CD4-positive, alpha-beta T cell (primary cell): ENCODE measurements at regions not wholly inside any gene's neighbourhood (a gene's known extent, or its start where the extent isn't known, plus 50 kb on each side); places are given as distances from the start of the nearest gene placed in this dataset.

Source experiments
- ATAC-seq: fragments of 200-7000 bp; cut with Tn5 transposase; one replicate; pipeline ENCODE4 v1.10.0; 2022; ENCODE audit warnings: mild to moderate bottlenecking; ENCODE audit not compliant: poor library complexity
- CTCF ChIA-PET: fragments of 350-600 bp; sonication (Branson Sonifier 250); formaldehyde crosslinking; loops from one replicate; lab custom pipeline; 2021; ENCODE audit warnings: antibody characterized with exemption, inconsistent platforms; lab: Charles Lee
- POLR2A ChIA-PET: fragments of 350-600 bp; sonication (Branson Sonifier 250); formaldehyde crosslinking; loops from one replicate; lab custom pipeline; 2021; ENCODE audit warnings: antibody characterized with exemption, inconsistent platforms; lab: Charles Lee
- DNase-seq, 14 experiments: peaks; one replicate each; pipeline ENCODE4 v3.0.0-alpha.2; 2013 to 2020; ENCODE audit warnings: mixed read lengths in 2 of 14
- H3K27ac ChIP-seq, 2 donors: one replicate each; pipeline versions ENCODE4 v1.5.1 to v1.7.0; 2013; ENCODE audit warnings: low read length in 2 of 2, low read depth in 1 of 2, mild to moderate bottlenecking in 1 of 2
- H3K27me3 ChIP-seq, 2 experiments: 1 replicate in 1 of 2; 2 replicates in 1 of 2; pipeline versions ENCODE4 v1.6.1 to v1.7.0; 2013; ENCODE audit warnings: low read length in 2 of 2, control low read depth in 1 of 2, mild to moderate bottlenecking in 1 of 2, moderate library complexity in 1 of 2; ENCODE audit not compliant: insufficient read depth in 2 of 2, control insufficient read depth in 1 of 2
- H3K36me3 ChIP-seq: one replicate; pipeline ENCODE4 v1.6.1; 2013; ENCODE audit warnings: low read length, control low read depth; ENCODE audit not compliant: insufficient read depth
- H3K4me1 ChIP-seq: one replicate; pipeline ENCODE4 v1.6.1; 2013; ENCODE audit warnings: low read length, control low read depth; ENCODE audit not compliant: insufficient read depth
- H3K4me3 ChIP-seq: one replicate; pipeline ENCODE4 v1.5.1; 2013; ENCODE audit warnings: mild to moderate bottlenecking, low read length, moderate library complexity
- H3K9me3 ChIP-seq, 2 experiments: 1 replicate in 1 of 2; 2 replicates in 1 of 2; pipeline versions ENCODE4 v1.6.1 to v1.7.0; 2013; ENCODE audit warnings: low read length in 2 of 2, mild to moderate bottlenecking in 2 of 2, control low read depth in 1 of 2, moderate library complexity in 1 of 2; ENCODE audit not compliant: control insufficient read depth in 1 of 2, insufficient read depth in 1 of 2
- H3K27ac Mint-ChIP-seq: one replicate; pipeline ENCODE4 v1.8.0; 2020; ENCODE audit warnings: mixed read lengths
- H3K27me3 Mint-ChIP-seq: one replicate; pipeline ENCODE4 v1.8.0; 2021; ENCODE audit warnings: mixed read lengths
- H3K36me3 Mint-ChIP-seq: one replicate; pipeline ENCODE4 v1.8.0; 2021; ENCODE audit warnings: low read depth, mixed read lengths
- H3K4me1 Mint-ChIP-seq: one replicate; pipeline ENCODE4 v1.8.0; 2021; ENCODE audit warnings: low read depth, mixed read lengths
- H3K4me3 Mint-ChIP-seq: one replicate; pipeline ENCODE4 v1.8.0; 2020; ENCODE audit warnings: mild to moderate bottlenecking, mixed read lengths
- H3K9me3 Mint-ChIP-seq: one replicate; pipeline ENCODE4 v1.8.0; 2020; ENCODE audit warnings: mixed read lengths
- intact Hi-C, 2 experiments: fragments of 100-400 bp; cut with DNase I in 1 of 2; cut with micrococcal nuclease in 1 of 2; formaldehyde crosslinking; loops; one replicate each; pipeline versions ENCODE4 v1.15.1 to v1.9.0; 2023 to 2025; cut with DNase I, micrococcal nuclease
- TF ChIP-seq, protein P1 (sequence below): fragments of 200-600 bp; IDR thresholded peaks from one replicate; pipeline ENCODE4 v1.8.0; 2022; ENCODE audit warnings: antibody characterized with exemption, mild to moderate bottlenecking

DNA sequence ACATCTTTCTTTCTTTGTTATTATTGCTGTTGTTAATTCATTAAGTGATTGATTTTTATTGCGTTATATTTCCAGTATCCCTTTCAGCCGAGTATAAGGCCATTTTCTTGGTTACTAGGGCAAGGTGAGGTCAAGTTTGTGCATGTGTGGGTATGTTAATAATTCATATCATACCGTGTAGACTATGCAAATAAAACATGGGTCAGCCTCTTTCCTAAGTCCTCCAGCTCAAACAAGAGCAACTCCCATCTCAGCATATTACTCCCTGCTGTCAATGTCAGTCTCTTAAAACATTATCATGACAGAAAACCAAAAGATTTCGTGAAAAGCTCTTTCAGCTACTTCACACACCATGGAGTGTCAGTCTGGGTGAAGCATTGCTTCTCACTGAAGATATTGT, 103.9 kb upstream of the ST8SIA2 start:
- CTCF ChIA-PET = no interaction called here
- no peak overlapping the region for H3K27ac ChIP-seq
- Mint-ChIP-seq H3K36me3 (no peaks in the 10 kb centered on the region), H3K27ac (no peak overlapping the region), H3K4me1 (no peaks in the 10 kb centered on the region), H3K27me3 (peaks cover 22% of the 10 kb centered on the region), H3K9me3 (no peaks in the 10 kb centered on the region), H3K4me3 (no peak overlapping the region)
- H3K36me3 ChIP-seq = no peaks in the 10 kb centered on the region
- H3K4me3 ChIP-seq = no peak overlapping the region
- no peak for DNase-seq
- ATAC-seq = no peak
- POLR2A ChIA-PET = no interaction called here
- intact Hi-C loops = no loop called here
- no peaks in the 10 kb centered on the region for H3K4me1 ChIP-seq
- H3K9me3 ChIP-seq = no peaks in the 10 kb centered on the region
- H3K27me3 ChIP-seq = peaks cover 0 to 15% of the 10 kb centered on the region in 2 experiments
- TF ChIP-seq, protein P1, sequence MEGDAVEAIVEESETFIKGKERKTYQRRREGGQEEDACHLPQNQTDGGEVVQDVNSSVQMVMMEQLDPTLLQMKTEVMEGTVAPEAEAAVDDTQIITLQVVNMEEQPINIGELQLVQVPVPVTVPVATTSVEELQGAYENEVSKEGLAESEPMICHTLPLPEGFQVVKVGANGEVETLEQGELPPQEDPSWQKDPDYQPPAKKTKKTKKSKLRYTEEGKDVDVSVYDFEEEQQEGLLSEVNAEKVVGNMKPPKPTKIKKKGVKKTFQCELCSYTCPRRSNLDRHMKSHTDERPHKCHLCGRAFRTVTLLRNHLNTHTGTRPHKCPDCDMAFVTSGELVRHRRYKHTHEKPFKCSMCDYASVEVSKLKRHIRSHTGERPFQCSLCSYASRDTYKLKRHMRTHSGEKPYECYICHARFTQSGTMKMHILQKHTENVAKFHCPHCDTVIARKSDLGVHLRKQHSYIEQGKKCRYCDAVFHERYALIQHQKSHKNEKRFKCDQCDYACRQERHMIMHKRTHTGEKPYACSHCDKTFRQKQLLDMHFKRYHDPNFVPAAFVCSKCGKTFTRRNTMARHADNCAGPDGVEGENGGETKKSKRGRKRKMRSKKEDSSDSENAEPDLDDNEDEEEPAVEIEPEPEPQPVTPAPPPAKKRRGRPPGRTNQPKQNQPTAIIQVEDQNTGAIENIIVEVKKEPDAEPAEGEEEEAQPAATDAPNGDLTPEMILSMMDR = no peak

DNA sequence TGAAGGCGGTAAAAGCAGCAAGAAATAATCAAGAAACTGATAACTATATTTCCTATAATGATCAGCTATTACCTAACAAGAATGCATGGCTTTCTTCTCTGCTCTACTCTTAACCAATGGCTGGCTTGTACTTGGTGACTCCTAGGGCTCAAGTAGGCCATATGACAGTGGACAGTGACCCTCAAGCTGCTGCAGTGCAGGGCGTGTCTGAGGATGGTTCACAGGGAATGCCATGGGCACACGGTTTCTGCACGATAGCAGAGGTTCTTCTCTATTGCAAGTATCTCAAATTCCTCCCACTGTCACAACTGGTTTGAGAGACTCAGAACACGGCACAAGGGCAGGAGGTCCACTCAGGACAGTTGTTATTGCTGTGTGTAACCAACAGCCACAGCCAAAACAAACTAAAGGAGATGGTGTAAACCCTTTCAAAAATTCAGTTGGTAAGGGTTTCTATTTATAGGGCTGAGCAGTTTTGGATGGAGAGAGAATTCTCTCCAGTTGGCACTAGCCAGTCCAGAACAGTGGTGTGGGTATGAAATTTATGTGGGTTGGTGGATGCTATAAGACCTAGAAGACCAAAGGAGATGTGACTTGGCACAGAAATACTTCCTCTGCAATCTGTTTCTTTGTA, 103.2 kb upstream of the ST8SIA2 start:
- Histone ChIP-seq H3K27me3 (peaks cover 0 to 15% of the 10 kb centered on the region in 2 experiments), H3K9me3 (no peaks in the 10 kb centered on the region), H3K4me1 (no peaks in the 10 kb centered on the region), H3K36me3 (no peaks in the 10 kb centered on the region), H3K4me3 (no peak overlapping the region), H3K27ac (no peak overlapping the region)
- Mint-ChIP-seq H3K4me3 (no peak overlapping the region), H3K27ac (no peak overlapping the region), H3K9me3 (no peaks in the 10 kb centered on the region), H3K36me3 (no peaks in the 10 kb centered on the region), H3K4me1 (no peaks in the 10 kb centered on the region), H3K27me3 (peaks cover 22% of the 10 kb centered on the region)
- no peak for DNase-seq
- POLR2A ChIA-PET = no interaction called here
- TF ChIP-seq, protein P1 = no peak
- intact Hi-C loops = no loop called here
- no peak for ATAC-seq
- CTCF ChIA-PET = no interaction called here

DNA sequence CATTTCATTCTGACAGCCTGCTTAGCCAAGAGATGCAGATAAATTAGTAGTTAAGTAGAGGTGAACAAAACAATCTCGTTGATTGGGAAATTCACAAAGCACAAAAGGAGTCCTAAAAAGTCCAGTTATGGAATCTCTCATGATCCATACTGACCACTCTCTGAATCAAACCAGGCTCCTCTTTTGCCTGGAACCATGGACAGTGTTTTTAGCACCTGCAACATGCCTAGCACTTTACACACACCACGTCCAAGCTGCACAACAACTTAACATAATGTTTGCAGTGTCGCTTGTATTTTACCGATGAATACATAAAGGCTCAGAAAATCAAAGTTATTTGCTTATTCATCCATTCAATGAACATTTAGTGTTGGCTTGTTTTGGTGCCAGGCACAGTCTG, 101.8 kb upstream of the ST8SIA2 start:
- Histone ChIP-seq H3K36me3 (no peaks in the 10 kb centered on the region), H3K27me3 (peaks cover 0 to 15% of the 10 kb centered on the region in 2 experiments), H3K4me1 (no peaks in the 10 kb centered on the region), H3K27ac (no peak overlapping the region), H3K4me3 (no peak overlapping the region), H3K9me3 (no peaks in the 10 kb centered on the region)
- H3K4me1 Mint-ChIP-seq = no peaks in the 10 kb centered on the region
- H3K27ac Mint-ChIP-seq = no peak overlapping the region
- H3K4me3 Mint-ChIP-seq = no peak overlapping the region
- DNase-seq = no peak
- POLR2A ChIA-PET = no interaction called here
- H3K36me3 Mint-ChIP-seq = no peaks in the 10 kb centered on the region
- CTCF ChIA-PET = no interaction called here
- intact Hi-C loops = no loop called here
- ATAC-seq = no peak
- TF ChIP-seq, protein P1 = no peak
- no peaks in the 10 kb centered on the region for H3K9me3 Mint-ChIP-seq
- peaks cover 22% of the 10 kb centered on the region for H3K27me3 Mint-ChIP-seq
